ENCODE measurements at regions not wholly inside any gene's neighbourhood (a gene's known extent, or its start where the extent isn't known, plus 50 kb on each side); places are given as distances from the start of the nearest gene placed in this dataset.

GRCh38 chr10:78346721-78347120, 313.1 kb downstream of the RPS24 start:
- Histone ChIP-seq H3K4me3 (no peak overlapping the region), H3K27me3 (no peaks in the 10 kb centered on the region), H3K36me3 (replicated peaks in 1 of 2) (no peaks in the 10 kb centered on the region), H3K4me1 (replicated peaks in 1 of 2) (no peaks in the 10 kb centered on the region), H3K9me3 (replicated peaks in 1 of 3) (no peaks in the 10 kb centered on the region), H3K27ac (no peak overlapping the region)
- intact Hi-C loops (cut with DNase I): no loop called here
- TF ChIP-seq CTCF (IDR thresholded peaks at IDR 0.05): no peak
- TF ChIP-seq POLR2A (IDR thresholded peaks at IDR 0.05): no peak
- 67 to 94% (median 89%) methylated on average over 1 of the region's 1 CpG for WGBS, 4 donors
- DNase-seq: peak in 2 of 7 donors; percentile 1 to 14

DNA sequence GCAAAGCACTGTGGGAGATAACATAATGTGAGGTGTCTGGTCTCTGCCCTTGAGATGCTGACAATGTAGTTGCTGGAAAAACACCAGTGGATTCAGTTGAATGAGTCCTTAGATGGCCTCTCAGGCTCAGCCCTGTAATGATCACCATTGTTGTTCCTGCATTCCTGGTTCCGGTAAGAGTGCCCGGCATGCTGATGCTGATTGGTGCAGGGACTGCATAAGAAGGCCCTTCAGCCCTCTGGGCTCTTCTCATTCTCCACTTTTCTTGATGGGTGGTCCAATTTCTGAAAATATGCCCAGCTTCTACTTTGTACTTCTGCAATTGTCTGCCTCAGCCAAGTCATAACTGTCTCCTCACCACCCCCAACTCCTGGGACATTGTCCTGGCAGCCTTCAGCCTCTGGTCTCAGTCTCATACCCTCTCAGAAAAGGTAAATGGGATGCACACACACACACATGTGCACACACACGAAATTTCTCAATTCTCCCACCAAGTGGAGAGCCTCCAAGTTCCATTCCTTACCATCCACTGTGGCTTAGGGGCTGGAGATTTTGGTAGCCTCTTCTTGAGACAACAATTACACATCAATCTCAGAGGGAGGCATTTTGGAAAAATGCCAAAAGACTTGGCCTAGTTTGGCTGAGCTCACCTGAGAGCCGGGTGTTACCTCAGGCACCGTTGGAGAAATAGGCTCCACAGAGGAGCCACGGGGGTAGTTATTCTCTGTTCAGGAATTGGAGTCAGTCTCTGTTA, 314.9 kb downstream of the RPS24 start:
- WGBS, 4 donors: 80 to 87% (median 81%) methylated on average over 5 to 6 of the region's 6 CpGs
- Histone ChIP-seq H3K4me3 (no peak overlapping the region), H3K27ac (no peak overlapping the region), H3K9me3 (replicated peaks in 1 of 3) (no peaks in the 10 kb centered on the region), H3K36me3 (replicated peaks in 1 of 2) (no peaks in the 10 kb centered on the region), H3K27me3 (no peaks in the 10 kb centered on the region), H3K4me1 (replicated peaks in 1 of 2) (no peaks in the 10 kb centered on the region)
- intact Hi-C loops (cut with DNase I): no loop called here
- TF ChIP-seq POLR2A (IDR thresholded peaks at IDR 0.05) (no peak), CTCF (IDR thresholded peaks at IDR 0.05) (no peak)
- DNase-seq: peak in 3 of 7 donors; percentile 1 to 42 (median 5)

DNA sequence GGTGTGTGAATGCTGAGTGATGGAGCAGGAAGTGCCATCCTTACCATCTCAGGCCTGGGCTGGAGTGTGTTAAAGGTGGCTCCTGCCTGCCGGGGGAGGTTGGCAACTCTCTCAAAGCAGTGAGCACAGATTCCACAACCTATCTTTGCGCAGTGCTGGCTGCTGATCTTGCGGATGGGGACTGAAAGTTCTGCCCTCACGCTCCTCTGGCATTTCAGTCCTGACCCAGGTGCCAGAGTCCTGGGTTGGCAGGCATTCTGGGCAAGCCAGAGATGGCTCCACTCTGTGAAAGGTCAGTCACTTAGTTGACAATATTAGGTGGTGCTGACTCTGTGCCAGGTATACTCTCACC, 315.5 kb downstream of the RPS24 start:
- intact Hi-C loops (cut with DNase I): no loop called here
- peak in 2 of 7 donors; percentile 2 to 6 for DNase-seq
- Histone ChIP-seq H3K36me3 (replicated peaks in 1 of 2) (no peaks in the 10 kb centered on the region), H3K9me3 (replicated peaks in 1 of 3) (no peaks in the 10 kb centered on the region), H3K4me1 (replicated peaks in 1 of 2) (no peaks in the 10 kb centered on the region), H3K27ac (no peak overlapping the region), H3K27me3 (no peaks in the 10 kb centered on the region), H3K4me3 (no peak overlapping the region)
- WGBS, 4 donors: 90 to 100% (median 97%) methylated on average over 1 to 4 of the region's 4 CpGs
- no peak for TF ChIP-seq CTCF (IDR thresholded peaks at IDR 0.05)
- TF ChIP-seq POLR2A (IDR thresholded peaks at IDR 0.05): no peak

GRCh38 chr10:78349911-78350663, 316.4 kb downstream of the RPS24 start:
- WGBS, 4 donors: 92 to 97% (median 96%) methylated on average over 2 of the region's 2 CpGs
- H3K4me1 ChIP-seq (replicated peaks in 1 of 2): no peaks in the 10 kb centered on the region
- H3K27ac ChIP-seq: no peak overlapping the region
- H3K9me3 ChIP-seq (replicated peaks in 1 of 3): no peaks in the 10 kb centered on the region
- intact Hi-C loops (cut with DNase I): no loop called here
- H3K27me3 ChIP-seq: no peaks in the 10 kb centered on the region
- H3K4me3 ChIP-seq: no peak overlapping the region
- peak in 2 of 7 donors; percentile 3 to 5 for DNase-seq
- H3K36me3 ChIP-seq (replicated peaks in 1 of 2): no peaks in the 10 kb centered on the region
- TF ChIP-seq CTCF (IDR thresholded peaks at IDR 0.05) (no peak), POLR2A (IDR thresholded peaks at IDR 0.05) (no peak)
